Astrocyte of the spinal cord (primary cell): ENCODE measurements at regions not wholly inside any gene's neighbourhood (a gene's known extent, or its start where the extent isn't known, plus 50 kb on each side); places are given as distances from the start of the nearest gene placed in this dataset.

ENCODE experiments used
- DNase-seq: peaks from one replicate; pipeline ENCODE4 v3.0.0; 2011; ENCODE audit warnings: low read depth, low spot score
- H3K4me3 ChIP-seq: 2 replicates; pipeline ENCODE4 v1.5.1; 2011; ENCODE audit warnings: low read depth, mild to moderate bottlenecking, low read length, moderate library complexity
- CTCF ChIP-seq: IDR thresholded peaks from 2 replicates; pipeline ENCODE4 v1.5.1; 2012; ENCODE audit warnings: low read depth, mild to moderate bottlenecking, low read length, inconsistent platforms
- in situ Hi-C: cut with HindIII; loops from 2 replicates; pipeline ENCODE4 v1.10.0; 2017; ENCODE audit warnings: low sequenced_read_pairs

- no peak overlapping the region for H3K4me3 ChIP-seq
- DNase-seq: no peak
- in situ Hi-C loops: loop anchor here (25.0 kb wide), 1 partner anchor 128 kb away; the partner anchor contains the start of gene RNF182
- TF ChIP-seq CTCF: no peak
Observed at GRCh38 chr6:14040042-14040441, 77.5 kb upstream of the CD83 start.

- DNase-seq: peak; percentile 45
- in situ Hi-C loops: loop anchor here (25.0 kb wide), 1 partner anchor 134 kb away; the partner anchor contains the start of gene RNF182
Observed at GRCh38 chr6:14046476-14047068, 71.0 kb upstream of the CD83 start.

GRCh38 chr6:14047151-14047740 lies 70.3 kb upstream of the CD83 start:
- in situ Hi-C loops: loop anchor here (25.0 kb wide), 1 partner anchor 135 kb away; the partner anchor contains the start of gene RNF182

More at GRCh38 chr6:14046476-14047068, 71.0 kb upstream of the CD83 start:
- TF ChIP-seq CTCF: peak; percentile 84
- H3K4me3 ChIP-seq: no peak overlapping the region

GRCh38 chr6:14048837-14049236 lies 68.7 kb upstream of the CD83 start:
- no peak for TF ChIP-seq CTCF
- no peak overlapping the region for H3K4me3 ChIP-seq
- in situ Hi-C loops: loop anchor here (25.0 kb wide), 1 partner anchor 137 kb away; the partner anchor contains the start of gene RNF182

More at GRCh38 chr6:14047151-14047740, 70.3 kb upstream of the CD83 start:
- no peak for DNase-seq
- no peak for TF ChIP-seq CTCF
- no peak overlapping the region for H3K4me3 ChIP-seq

GRCh38 chr6:14051355-14051754 lies 66.2 kb upstream of the CD83 start:
- in situ Hi-C loops: no loop called here
- TF ChIP-seq CTCF: no peak
- no peak overlapping the region for H3K4me3 ChIP-seq
- no peak for DNase-seq

More at GRCh38 chr6:14048837-14049236, 68.7 kb upstream of the CD83 start:
- no peak for DNase-seq

- H3K4me3 ChIP-seq: no peak overlapping the region
- TF ChIP-seq CTCF: no peak
- DNase-seq: no peak
- in situ Hi-C loops: no loop called here
Observed at GRCh38 chr6:14053811-14054210, 63.8 kb upstream of the CD83 start.
